PC-9 (cell line): ENCODE measurements at regions not wholly inside any gene's neighbourhood (a gene's known extent, or its start where the extent isn't known, plus 50 kb on each side); places are given as distances from the start of the nearest gene placed in this dataset.

Experiments used
- EZH2 ChIP-seq: fragments of 200-600 bp; sonication (generic); IDR thresholded peaks from 2 replicates; pipeline ENCODE4 v1.8.0; 2017; ENCODE audit warnings: antibody characterized with exemption, low read depth
- TF ChIP-seq, protein P1 (sequence below): fragments of 200-600 bp; sonication (generic); conservative IDR thresholded peaks from 2 replicates; pipeline ENCODE4 v1.6.1; 2017; ENCODE audit warnings: mixed run types, antibody characterized with exemption, mild to moderate bottlenecking, moderate library complexity

DNA sequence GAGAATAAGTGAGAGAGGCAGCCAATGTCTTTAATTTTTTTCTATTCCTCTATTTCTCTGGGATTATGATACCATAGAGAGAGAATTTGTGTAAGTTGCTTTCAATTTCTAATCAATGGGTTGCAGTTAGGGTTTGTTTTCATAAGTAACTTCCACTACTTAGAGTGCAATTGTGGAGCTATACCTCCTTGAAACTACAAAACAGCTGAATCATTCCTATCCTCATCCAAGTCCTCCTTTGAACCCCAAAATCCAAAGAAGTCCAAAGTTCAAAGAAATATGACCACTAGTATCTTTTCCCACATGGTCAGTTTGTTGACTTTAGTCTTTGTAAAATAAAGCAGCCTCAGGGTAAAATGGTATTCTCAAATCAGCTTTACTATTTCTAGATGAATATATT, 1085.4 kb upstream of the INTU start:
- TF ChIP-seq, protein P1, sequence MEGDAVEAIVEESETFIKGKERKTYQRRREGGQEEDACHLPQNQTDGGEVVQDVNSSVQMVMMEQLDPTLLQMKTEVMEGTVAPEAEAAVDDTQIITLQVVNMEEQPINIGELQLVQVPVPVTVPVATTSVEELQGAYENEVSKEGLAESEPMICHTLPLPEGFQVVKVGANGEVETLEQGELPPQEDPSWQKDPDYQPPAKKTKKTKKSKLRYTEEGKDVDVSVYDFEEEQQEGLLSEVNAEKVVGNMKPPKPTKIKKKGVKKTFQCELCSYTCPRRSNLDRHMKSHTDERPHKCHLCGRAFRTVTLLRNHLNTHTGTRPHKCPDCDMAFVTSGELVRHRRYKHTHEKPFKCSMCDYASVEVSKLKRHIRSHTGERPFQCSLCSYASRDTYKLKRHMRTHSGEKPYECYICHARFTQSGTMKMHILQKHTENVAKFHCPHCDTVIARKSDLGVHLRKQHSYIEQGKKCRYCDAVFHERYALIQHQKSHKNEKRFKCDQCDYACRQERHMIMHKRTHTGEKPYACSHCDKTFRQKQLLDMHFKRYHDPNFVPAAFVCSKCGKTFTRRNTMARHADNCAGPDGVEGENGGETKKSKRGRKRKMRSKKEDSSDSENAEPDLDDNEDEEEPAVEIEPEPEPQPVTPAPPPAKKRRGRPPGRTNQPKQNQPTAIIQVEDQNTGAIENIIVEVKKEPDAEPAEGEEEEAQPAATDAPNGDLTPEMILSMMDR, result no peak
- TF ChIP-seq EZH2, result no peak
